Limb (tissue), 2 donors: ENCODE measurements at regions not wholly inside any gene's neighbourhood (a gene's known extent, or its start where the extent isn't known, plus 50 kb on each side); places are given as distances from the start of the nearest gene placed in this dataset.

Experiments
- DNase-seq, 2 donors: peaks; one replicate each; pipeline ENCODE4 v3.0.0-alpha.2; 2016; ENCODE audit errors: extremely low spot score in 2 of 2

GRCh38 chr2:198712485-198712884, 745.3 kb downstream of the SATB2 start:
- DNase-seq, result no peak

DNA sequence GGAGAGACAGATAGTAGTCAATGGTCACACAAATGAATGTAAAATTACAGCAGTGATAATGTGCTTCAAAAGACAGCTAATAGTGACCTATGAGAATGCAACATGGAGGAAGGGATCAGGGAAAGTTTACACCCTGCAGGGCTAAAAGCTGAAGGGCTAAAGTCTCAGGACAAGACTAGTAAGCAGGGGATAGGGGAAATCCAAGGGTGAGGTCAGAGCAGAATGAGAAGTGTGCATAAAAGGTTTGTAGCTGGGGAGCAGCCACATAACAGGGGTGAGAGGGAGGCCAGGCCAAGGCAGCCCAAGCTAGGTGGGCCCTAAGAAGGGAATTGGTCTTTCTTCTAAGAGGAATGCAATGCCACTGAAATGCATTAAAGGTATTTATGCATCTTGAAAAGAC, 746.3 kb downstream of the SATB2 start:
- no peak for DNase-seq

DNA sequence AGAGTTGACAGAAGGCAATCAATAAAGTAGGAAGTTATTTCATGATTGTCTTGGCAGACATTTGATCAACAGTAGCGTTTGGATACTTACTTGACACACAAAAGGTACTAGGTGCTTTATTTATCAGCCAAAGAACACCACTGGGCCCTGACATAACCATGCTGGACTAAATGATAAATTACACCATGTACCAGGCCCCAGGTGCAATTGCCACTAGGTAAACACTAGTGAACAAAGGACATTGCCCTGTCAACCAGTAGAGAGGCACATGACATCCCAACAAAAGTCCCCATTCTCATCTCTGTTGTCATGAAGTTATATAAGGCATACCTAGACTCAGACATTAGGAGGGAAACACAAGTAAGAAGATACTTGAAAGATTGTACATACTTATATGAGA, 747.2 kb downstream of the SATB2 start:
- no peak for DNase-seq

GRCh38 chr2:198706476-198707082, 751.2 kb downstream of the SATB2 start:
- DNase-seq, result peak in 1 of 2 donors; percentile 14

DNA sequence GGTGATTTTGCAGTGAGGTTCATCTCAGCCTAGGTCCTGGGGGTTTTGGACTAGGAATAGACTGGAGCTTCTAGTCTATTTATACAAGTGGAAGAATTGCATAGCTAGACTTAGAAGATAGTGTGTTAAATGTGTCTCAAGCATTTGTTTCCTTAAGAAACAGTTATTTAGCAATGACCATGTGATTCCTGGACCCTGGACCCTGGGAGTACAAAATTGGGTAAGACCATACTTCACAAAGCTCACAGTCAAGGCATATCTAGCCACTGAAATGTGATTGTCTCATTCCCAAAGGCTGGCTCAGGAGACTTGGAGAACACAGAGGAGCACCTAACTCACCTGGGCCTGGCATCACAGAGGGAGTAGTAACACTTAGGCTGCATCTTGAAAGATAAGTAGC, 754.5 kb downstream of the SATB2 start:
- no peak for DNase-seq

DNA sequence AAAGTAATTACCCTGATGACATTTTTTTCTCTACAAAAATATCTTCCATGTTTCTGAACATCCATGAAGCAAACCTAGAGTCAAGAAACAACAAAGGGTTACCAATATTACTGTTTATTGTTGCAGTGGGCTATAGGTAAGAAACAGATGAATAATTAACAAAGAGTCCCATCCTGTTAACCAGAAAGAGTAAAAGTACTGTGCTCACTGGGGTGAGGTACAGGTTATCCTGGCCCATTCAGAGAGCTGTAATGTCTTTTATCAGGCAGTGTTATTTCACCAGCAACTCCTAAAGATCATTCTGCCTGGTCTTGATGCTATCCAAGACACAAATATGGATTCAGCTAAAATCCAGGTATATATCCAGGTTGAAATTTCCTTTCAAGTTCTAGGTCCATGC, 754.9 kb downstream of the SATB2 start:
- DNase-seq, result no peak

DNA sequence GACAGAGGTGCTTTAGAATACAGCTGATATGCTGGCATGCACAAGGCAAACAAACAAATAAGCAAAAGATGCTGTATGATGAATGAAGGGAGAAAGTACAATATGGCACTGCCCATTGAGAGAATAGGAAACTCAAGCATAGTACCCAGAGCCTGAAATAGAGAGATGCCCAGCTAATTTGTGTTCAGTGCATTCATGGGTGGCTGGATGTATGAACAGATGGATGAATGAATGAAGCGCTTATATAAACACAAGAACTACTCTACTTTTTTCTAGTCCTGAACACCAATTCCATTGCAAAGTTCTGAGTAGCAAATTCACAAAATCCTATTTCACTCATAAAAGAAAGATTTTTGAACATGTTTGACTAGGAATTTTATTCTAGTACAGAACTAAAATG, 756.3 kb downstream of the SATB2 start:
- DNase-seq, result no peak

DNA sequence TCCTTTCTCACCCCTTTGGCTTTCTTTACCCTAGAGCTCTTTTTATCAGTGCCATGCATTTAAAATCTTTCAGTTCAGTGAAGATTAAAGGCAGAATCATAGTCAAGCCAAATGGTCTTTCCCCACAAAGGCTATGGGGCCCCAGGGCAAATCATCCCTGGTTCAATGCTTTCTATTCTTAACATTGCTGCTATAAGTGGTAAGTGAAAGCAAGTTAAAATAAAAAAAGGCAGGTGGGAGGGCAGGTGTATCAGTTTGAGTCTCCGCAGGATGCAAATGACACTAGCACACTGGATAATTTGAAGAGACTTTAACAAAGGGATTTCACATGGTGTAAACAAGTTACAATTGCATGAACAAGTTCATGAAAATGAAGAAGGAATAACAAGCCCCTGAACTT, 757.4 kb downstream of the SATB2 start:
- DNase-seq, result no peak

GRCh38 chr2:198698230-198698629, 759.5 kb downstream of the SATB2 start:
- no peak for DNase-seq

- no peak for DNase-seq
Measured at GRCh38 chr2:198697794-198698193, 759.9 kb downstream of the SATB2 start.

GRCh38 chr2:198697218-198697617, 760.5 kb downstream of the SATB2 start:
- DNase-seq, result no peak

DNA sequence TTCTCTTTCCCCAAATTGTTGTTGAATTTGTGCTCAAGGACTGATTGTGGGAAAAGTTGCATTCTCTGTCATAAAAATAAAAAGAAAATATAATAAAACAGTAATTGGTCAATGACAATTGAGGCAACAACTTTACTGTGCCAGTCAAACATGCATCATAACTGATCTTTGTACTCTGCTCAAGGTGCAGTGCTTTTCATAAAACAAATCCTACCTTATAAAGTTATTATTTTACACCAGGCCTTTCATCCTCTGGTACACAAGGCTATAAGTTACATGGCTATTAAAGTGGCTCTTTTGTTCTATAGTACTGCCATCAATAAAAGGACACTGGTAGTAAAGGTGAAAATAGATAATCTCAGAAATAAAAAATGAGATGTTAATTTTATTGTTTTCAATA, 761.9 kb downstream of the SATB2 start:
- DNase-seq, result no peak

GRCh38 chr2:198692907-198693510, 764.7 kb downstream of the SATB2 start:
- no peak for DNase-seq

DNA sequence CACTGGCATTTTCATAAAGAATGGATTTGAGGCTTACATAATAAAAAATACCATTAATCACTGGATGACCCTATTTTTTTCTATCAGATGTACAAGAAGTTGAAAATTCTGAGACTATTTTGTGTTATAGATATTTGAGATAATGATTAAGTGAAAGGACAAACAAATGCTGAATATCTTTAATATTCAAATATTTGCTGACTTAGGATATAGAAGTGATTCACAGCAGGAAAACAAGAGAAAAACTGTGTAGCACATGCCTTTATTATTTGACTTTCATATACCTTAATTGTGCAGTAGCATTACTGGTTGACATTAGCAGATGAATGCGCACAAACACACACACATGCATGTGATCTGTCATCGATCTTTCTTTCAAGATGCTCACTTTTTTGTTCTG, 766.5 kb downstream of the SATB2 start:
- DNase-seq, result no peak

DNA sequence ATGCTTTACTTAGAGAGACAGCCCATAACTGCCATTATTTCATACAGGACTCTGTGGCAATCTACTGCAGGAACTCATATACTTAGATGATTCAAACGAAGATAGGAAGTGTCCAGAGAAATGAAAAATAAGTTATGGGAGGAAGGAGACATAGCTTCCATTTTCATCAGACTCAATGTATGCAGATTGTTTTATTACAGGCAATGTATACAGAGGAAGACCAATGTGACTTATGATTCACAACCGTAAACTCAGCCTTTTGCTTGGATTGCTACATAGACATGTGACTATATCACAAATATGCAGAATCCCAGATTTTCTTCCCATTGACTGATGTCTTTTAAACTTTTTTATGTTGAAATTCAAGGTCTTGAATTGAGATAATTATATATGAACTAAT, 793.4 kb downstream of the SATB2 start:
- DNase-seq, result no peak

- peak; percentile 39 to 55 for DNase-seq
Measured at GRCh38 chr2:198662905-198663304, 794.8 kb downstream of the SATB2 start.

- DNase-seq, result no peak
Measured at GRCh38 chr2:198660501-198660900, 797.2 kb downstream of the SATB2 start.

DNA sequence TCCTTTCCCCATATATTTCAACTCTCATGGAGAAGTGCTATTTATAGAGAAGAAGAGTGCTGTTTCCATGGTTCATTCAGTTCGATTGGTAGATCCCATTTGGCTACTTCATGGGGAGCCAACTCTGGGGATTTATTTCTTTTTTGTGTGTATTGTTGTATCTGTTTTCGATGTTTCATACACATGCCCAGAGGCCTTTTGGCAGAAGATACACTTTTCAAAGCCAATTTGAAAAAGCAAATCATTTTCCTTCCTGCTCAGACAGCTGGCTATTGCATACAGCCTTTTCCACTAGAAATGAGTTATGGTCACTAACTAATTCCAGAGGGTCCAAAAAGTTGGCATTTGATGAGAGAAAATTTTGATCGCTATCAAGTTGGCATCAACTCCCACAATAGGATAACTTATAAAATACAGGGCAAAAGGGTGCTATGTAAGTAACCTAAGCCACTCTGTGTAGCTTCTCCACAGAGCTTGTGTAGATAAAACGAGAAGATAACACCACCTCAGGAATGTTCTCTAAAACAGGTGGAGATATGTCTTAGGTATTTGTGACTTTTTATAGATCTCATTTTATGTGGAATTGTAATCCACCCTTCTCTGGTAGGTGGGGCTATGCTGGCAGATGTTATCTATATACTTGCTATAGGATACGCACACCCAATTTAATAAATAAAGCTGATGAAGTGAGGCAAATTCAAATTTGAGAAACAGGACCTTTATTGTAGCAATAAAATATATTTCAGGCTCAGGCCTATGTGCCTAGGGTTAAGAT, 798.5 kb downstream of the SATB2 start:
- peak in 1 of 2 donors; percentile 45 for DNase-seq

- no peak for DNase-seq
Measured at GRCh38 chr2:198657512-198658121, 800.1 kb downstream of the SATB2 start.

DNA sequence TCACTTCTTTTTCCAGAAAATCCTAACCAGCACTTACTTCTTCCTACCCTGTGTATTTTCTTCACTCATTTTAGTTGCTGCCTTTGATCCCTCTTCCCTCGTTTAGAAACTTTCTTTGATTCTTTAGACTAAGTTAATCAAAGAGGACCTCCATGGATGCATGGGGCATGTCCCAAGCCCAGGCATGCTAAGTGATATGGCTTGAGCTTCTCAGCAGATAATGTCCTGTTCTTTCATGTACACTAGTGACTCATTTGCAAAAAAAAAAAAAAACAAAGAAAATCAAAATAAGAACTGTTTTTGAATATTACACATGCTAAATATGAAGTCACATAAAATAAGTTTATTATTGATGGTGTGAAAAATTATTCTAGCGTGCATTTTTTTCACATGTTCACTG, 800.9 kb downstream of the SATB2 start:
- DNase-seq, result no peak

DNA sequence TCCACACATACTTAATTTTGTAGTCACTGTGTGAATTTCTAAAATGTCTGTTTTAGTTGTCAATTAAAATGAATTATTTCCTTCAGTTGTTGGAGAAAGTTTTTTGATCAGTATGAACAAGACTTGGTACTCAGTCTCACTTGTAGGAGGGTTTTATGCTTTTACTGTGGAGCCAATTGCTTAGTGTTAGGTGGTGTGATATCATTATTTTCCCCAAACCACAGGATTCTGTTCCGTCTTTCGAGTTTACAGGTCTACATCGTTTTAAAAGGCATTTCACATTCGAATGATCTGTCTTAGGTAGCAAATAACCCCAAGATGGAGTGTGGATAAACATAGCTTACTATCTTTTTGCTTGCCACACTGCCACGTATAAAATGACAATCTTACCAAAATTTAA, 803.1 kb downstream of the SATB2 start:
- no peak for DNase-seq

DNA sequence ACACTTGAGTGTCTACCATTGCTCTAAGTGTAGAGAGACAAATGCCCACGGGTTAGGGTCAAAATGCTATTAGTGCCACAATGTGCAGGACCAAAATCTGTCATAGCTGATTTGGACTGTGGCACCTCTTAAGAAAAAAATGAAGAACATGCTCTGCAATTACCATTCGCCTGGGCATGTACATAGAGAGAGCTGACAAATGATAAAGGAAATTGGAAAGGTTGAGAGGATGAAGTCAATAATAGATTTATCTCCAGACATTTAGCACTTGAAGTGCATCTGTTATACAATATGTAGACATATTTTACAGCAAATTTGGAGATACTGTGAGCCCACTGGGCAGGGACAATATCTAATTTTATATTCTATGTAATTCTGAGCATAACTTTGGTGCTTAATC, 804.4 kb downstream of the SATB2 start:
- DNase-seq, result no peak

DNA sequence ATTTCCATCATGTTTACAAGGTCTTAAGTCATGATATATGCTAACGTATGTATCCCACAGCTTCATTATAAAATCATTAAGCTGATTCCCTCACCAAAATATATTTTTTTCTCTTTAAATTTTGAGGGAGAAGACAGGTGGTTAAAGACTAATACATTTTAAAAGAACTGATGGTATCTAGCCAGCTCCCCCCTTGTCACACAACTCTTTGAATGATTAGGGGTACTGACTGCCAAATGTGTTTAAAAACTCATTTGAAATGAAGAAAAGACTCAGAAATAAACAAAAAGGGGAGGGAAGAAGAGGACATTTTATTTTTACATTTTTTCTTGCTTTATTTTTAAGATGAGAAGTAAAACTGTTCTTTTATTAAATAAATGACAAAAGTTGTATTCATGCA, 805.3 kb downstream of the SATB2 start:
- DNase-seq, result no peak
